SU-DHL-6 (cell line): ENCODE measurements at regions not wholly inside any gene's neighbourhood (a gene's known extent, or its start where the extent isn't known, plus 50 kb on each side); places are given as distances from the start of the nearest gene placed in this dataset.
"Not testable (repeated sequence)": the region's sequence is repeated elsewhere in the genome, so short reads cannot be mapped to it uniquely, and the experiment has no call there.

Source experiments
- H2AFZ ChIP-seq: fragments of 200-600 bp; sonication (generic); 2 replicates; pipeline ENCODE4 v1.6.1; 2014; ENCODE audit warnings: low read depth, mild to moderate bottlenecking, moderate library complexity, mixed read lengths, antibody characterized with exemption, low read length; ENCODE audit not compliant: severe bottlenecking
- H3F3A ChIP-seq: fragments of 200-600 bp; shearing (Covaris generic); 2 replicates; pipeline ENCODE4 v1.6.0; 2016; ENCODE audit warnings: antibody characterized with exemption, mild to moderate bottlenecking; ENCODE audit not compliant: insufficient read depth
- H3K27ac ChIP-seq: fragments of 200-600 bp; sonication (generic); 2 replicates; pipeline ENCODE4 v1.5.1; 2016; ENCODE audit warnings: low read depth, mild to moderate bottlenecking, low read length, moderate library complexity, mixed read lengths
- H3K27me3 ChIP-seq: fragments of 200-600 bp; sonication (generic), shearing (Covaris generic); 2 replicates; pipeline ENCODE4 v1.6.0; 2014; ENCODE audit warnings: mild to moderate bottlenecking, low read length
- H3K36me3 ChIP-seq: fragments of 200-600 bp; sonication (generic); 2 replicates; pipeline ENCODE4 v1.6.1; 2014; ENCODE audit warnings: mild to moderate bottlenecking, low read length, mixed read lengths
- H3K4me2 ChIP-seq: fragments of 300-600, 200-600 bp; shearing (Covaris generic), sonication (generic); 2 replicates; pipeline ENCODE4 v1.6.0; 2014; ENCODE audit warnings: low read length, low read depth, mild to moderate bottlenecking; ENCODE audit not compliant: poor library complexity, severe bottlenecking
- H3K4me3 ChIP-seq: fragments of 200-600 bp; sonication (generic); 2 replicates; pipeline ENCODE4 v1.5.1; 2014; ENCODE audit warnings: antibody characterized with exemption, low read length, mild to moderate bottlenecking, mixed read lengths; ENCODE audit not compliant: insufficient read depth, poor library complexity, severe bottlenecking
- H3K79me2 ChIP-seq: fragments of 200-600 bp; sonication (generic); 2 replicates; pipeline ENCODE4 v1.6.1; 2014; ENCODE audit warnings: mild to moderate bottlenecking, low read length, moderate library complexity; ENCODE audit not compliant: insufficient read depth
- H3K9ac ChIP-seq: fragments of 200-600 bp; sonication (generic); 2 replicates; pipeline ENCODE4 v1.7.0; 2014; ENCODE audit warnings: mild to moderate bottlenecking, low read length
- H3K9me2 ChIP-seq: fragments of 200-600 bp; sonication (generic); replicated peaks from 2 replicates; pipeline ENCODE4 v1.6.1; 2014; ENCODE audit warnings: low read length; ENCODE audit not compliant: insufficient read depth
- H3K9me3 ChIP-seq: fragments of 200-600 bp; sonication (generic); 2 replicates; pipeline ENCODE4 v1.6.1; 2014; ENCODE audit warnings: low read length, mixed read lengths; ENCODE audit not compliant: insufficient read depth
- H4K20me1 ChIP-seq: fragments of 200-600 bp; sonication (generic); 2 replicates; pipeline ENCODE4 v1.6.1; 2014; ENCODE audit warnings: low read depth, mild to moderate bottlenecking, antibody characterized with exemption, low read length, moderate library complexity, mixed read lengths
- EZH2phosphoT487 ChIP-seq: fragments of 200-600 bp; sonication (generic), shearing (Covaris generic); conservative IDR thresholded peaks from 2 replicates; pipeline ENCODE4 v1.6.1; 2018; ENCODE audit warnings: mild to moderate bottlenecking, antibody characterized with exemption, low read length, moderate library complexity, mixed read lengths
- TF ChIP-seq, protein P1 (sequence below): fragments of 200-600 bp; sonication (generic); IDR thresholded peaks from one replicate; pipeline ENCODE4 v1.5.1; 2017; ENCODE audit warnings: antibody characterized with exemption, mild to moderate bottlenecking, low read length, moderate library complexity; ENCODE audit not compliant: insufficient read depth, poor library complexity, severe bottlenecking

DNA sequence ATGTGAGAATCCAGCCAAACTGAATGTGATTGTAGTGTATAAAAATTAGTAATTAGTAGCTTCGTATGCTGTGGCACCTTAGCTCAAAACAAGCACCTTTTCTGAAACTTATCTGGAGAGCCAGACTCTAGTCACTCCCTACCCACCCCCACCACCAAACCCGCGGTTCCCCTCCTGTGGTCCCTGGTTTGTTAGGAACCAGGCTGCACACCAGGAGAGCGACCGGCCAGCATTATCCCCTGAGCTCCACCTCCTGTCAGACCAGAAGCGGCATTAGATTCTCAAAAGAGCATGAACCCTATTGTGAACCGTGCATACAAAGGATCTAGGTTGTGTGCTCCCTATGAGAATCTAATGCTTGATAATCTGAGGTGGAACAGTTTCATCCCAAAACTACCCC lies 498.6 kb downstream of the CHSY3 start:
- no peaks in the 10 kb centered on the region for H4K20me1 ChIP-seq
- no peaks in the 10 kb centered on the region for H3K9me2 ChIP-seq
- H2AFZ ChIP-seq, result no peak overlapping the region
- no peak overlapping the region for H3K4me2 ChIP-seq
- H3K9ac ChIP-seq, result no peak overlapping the region
- no peaks in the 10 kb centered on the region for H3K79me2 ChIP-seq
- H3K9me3 ChIP-seq, result no peaks in the 10 kb centered on the region
- no peaks in the 10 kb centered on the region for H3F3A ChIP-seq
- no peaks in the 10 kb centered on the region for H3K36me3 ChIP-seq
- no peak for TF ChIP-seq EZH2phosphoT487
- TF ChIP-seq, protein P1, sequence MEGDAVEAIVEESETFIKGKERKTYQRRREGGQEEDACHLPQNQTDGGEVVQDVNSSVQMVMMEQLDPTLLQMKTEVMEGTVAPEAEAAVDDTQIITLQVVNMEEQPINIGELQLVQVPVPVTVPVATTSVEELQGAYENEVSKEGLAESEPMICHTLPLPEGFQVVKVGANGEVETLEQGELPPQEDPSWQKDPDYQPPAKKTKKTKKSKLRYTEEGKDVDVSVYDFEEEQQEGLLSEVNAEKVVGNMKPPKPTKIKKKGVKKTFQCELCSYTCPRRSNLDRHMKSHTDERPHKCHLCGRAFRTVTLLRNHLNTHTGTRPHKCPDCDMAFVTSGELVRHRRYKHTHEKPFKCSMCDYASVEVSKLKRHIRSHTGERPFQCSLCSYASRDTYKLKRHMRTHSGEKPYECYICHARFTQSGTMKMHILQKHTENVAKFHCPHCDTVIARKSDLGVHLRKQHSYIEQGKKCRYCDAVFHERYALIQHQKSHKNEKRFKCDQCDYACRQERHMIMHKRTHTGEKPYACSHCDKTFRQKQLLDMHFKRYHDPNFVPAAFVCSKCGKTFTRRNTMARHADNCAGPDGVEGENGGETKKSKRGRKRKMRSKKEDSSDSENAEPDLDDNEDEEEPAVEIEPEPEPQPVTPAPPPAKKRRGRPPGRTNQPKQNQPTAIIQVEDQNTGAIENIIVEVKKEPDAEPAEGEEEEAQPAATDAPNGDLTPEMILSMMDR, result no peak
- H3K4me3 ChIP-seq, result no peak overlapping the region
- no peak overlapping the region for H3K27ac ChIP-seq
- no peaks in the 10 kb centered on the region; the same call in 1 of the 2 replicates for H3K27me3 ChIP-seq

DNA sequence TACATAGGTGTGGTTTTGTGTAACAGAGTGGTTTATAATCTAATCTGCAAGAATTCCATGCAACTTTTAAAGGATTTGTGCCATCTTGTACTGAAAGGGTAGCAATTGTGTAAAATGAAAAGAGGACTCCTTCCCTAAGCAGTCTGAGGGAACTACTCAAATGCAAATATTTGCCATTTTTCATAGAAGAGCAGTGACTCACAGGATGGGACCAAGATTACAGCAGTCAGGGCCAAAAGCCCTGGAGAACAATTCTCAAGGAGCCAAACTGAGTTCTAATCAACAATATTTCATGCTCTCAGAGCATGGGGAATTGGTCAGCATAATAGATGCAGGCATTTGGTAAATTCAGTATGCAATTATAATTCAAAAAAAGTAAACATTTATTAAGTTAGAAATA lies 495.8 kb downstream of the CHSY3 start:
- Histone ChIP-seq H3F3A (no peaks in the 10 kb centered on the region), H4K20me1 (no peaks in the 10 kb centered on the region), H3K4me3 (no peak overlapping the region), H3K27ac (no peak overlapping the region), H3K36me3 (no peaks in the 10 kb centered on the region), H3K9me2 (no peaks in the 10 kb centered on the region), H3K79me2 (no peaks in the 10 kb centered on the region), H3K9ac (no peak overlapping the region), H3K9me3 (no peaks in the 10 kb centered on the region), H3K27me3 (no peaks in the 10 kb centered on the region; the same call in 1 of the 2 replicates), H2AFZ (no peak overlapping the region), H3K4me2 (no peak overlapping the region)
- no peak for TF ChIP-seq EZH2phosphoT487
- TF ChIP-seq, protein P1, result no peak

DNA sequence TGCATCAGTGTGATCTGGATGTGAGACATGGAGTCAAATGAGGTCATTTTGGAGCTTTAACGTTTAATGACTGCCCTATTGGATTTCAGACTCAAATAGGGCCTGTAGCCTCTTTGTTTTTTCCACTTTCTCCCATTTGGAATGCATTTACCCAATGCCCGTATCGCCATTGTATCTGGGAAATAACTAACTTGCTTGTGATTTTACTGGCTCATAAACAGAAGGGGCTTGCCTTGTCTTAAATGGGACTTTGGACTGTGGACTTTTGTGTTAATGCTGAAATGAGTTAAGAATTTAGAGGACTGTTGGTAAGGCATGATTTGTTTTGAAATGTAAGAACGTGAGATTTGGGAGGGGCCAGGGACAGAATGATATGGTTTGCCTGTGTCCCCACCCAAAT lies 494.6 kb downstream of the CHSY3 start:
- no peaks in the 10 kb centered on the region for H3K9me3 ChIP-seq
- no peaks in the 10 kb centered on the region for H3K36me3 ChIP-seq
- H3K9ac ChIP-seq, result no peak overlapping the region
- H3K27me3 ChIP-seq, result no peaks in the 10 kb centered on the region; the same call in 1 of the 2 replicates
- H2AFZ ChIP-seq, result no peak overlapping the region
- no peaks in the 10 kb centered on the region for H3K9me2 ChIP-seq
- TF ChIP-seq EZH2phosphoT487, result no peak
- TF ChIP-seq, protein P1, result no peak
- no peaks in the 10 kb centered on the region for H4K20me1 ChIP-seq
- no peaks in the 10 kb centered on the region for H3F3A ChIP-seq
- H3K79me2 ChIP-seq, result no peaks in the 10 kb centered on the region
- H3K4me2 ChIP-seq, result no peak overlapping the region
- H3K4me3 ChIP-seq, result no peak overlapping the region
- H3K27ac ChIP-seq, result no peak overlapping the region

DNA sequence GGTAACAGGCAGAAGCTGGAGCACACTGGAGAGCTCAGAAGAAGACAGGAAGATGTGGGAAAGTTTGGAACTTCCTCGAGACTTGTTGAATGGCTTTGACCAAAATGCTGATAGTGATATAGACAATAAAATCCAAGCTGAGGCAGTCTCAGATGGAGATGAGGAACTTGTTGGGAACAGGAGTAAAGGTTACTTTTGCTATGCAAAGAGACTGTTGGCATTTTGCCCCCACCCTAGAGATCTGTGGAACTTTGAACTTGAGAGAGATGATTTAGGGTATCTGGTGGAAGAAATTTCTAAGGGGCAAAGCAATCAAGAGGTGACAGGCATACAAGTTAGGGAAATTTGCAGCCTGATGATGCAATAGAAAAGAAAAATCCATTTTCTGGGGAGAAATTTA lies 493.5 kb downstream of the CHSY3 start:
- H2AFZ ChIP-seq, H3K9ac ChIP-seq, H4K20me1 ChIP-seq, H3F3A ChIP-seq, H3K27me3 ChIP-seq, H3K9me2 ChIP-seq, H3K4me2 ChIP-seq, H3K79me2 ChIP-seq, H3K9me3 ChIP-seq, H3K36me3 ChIP-seq, H3K4me3 ChIP-seq, H3K27ac ChIP-seq: not testable (repeated sequence)
